Inflammatory macrophage (primary cell): ENCODE measurements at regions not wholly inside any gene's neighbourhood (a gene's known extent, or its start where the extent isn't known, plus 50 kb on each side); places are given as distances from the start of the nearest gene placed in this dataset.
"Not testable (repeated sequence)": the region's sequence is repeated elsewhere in the genome, so short reads cannot be mapped to it uniquely, and the experiment has no call there.

Source experiments
- DNase-seq, 2 donors: peaks; one replicate each; pipeline ENCODE4 v3.0.0-alpha.2; 2020 to 2022

DNA sequence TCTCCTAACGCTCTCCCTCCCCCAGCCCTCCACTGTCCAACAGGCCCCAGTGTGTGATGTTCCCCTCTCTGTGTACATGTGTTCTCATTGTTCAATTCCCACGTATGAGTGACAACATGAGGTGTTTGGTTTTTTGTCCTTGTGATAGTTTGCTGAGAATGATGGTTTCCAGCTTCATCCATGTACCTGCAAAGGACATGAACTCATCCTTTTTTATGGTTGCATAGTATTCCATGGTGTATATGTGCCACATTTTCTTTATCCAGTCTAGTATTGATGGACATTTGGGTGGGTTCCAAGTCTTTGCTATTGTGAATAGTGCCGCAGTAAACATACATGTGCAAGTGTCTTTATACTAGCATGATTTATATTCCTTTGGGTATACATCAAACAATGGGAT lies 347.4 kb downstream of the MAGEE1 start:
- DNase-seq: not testable (repeated sequence)

DNA sequence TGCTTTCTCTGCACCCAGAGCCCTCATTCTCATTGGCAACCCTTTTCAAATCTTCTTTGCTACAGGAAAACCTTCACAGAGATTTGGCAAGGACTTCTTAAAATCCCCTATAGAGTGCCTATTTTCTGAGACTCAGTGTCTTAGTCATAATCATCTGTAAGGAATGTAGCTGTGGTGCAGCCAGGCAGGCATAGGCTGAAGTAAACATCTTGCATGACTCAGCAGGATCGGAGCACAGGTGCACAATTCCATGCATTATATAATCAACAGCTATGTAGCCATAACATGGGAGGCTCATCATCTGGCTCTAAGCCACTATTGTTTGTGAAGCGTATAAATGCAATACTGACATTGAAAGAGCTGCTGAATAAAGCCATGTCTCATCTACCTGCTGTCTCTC lies 368.8 kb downstream of the MAGEE1 start:
- DNase-seq: no peak

DNA sequence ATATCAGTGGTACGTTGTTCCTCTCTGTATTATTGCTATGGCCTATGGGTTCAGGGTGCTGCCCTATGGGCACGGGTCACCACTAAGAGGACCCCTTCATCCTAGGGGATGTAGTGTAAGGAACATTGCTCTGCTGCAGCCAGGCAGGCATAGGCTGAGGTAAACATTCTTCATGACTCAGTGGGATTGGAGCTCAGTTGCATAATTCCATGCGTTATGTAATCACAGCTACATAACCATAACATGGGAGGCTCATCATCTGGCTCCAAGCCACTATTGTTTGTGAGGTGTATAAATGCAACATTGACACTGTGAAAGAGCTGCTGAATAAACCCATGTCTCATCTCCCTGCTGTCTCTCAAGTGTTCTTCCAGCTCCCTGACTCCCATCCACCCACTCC lies 375.2 kb downstream of the MAGEE1 start:
- no peak for DNase-seq

DNA sequence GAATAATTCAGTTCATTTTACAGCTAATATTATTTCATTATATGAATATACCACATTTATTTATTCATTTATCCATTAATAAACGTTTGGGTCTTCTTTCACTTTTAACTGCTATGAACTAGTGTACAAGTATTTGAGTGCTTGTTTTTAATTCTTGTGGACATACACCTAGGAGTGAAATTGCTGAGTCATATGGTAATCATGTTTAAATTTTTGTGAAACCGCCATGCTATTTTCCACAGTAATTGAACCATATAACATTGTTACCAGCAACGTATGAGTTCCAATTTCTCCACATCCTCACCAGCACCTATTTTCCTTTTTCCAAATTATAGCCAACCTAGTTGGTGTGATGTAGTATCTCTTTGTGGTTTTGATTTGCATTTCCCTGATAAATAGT lies 388.2 kb downstream of the MAGEE1 start:
- DNase-seq: no peak

DNA sequence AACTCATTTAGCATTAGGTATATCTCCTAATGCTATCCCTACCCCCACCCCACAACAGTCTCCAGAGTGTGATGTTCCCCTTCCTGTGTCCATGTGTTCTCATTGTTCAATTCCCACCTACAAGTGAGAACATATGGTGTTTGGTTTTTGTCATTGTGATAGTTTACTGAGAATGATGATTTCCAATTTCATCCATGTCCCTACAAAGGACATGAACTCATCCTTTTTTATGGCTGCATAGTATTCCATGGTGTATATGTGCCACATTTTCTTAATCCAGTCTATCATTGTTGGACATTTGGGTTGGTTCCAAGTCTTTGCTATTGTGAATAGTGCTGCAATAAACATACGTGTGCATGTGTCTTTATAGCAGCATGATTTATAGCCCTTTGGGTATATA lies 389.8 kb downstream of the MAGEE1 start:
- not testable (repeated sequence) for DNase-seq

DNA sequence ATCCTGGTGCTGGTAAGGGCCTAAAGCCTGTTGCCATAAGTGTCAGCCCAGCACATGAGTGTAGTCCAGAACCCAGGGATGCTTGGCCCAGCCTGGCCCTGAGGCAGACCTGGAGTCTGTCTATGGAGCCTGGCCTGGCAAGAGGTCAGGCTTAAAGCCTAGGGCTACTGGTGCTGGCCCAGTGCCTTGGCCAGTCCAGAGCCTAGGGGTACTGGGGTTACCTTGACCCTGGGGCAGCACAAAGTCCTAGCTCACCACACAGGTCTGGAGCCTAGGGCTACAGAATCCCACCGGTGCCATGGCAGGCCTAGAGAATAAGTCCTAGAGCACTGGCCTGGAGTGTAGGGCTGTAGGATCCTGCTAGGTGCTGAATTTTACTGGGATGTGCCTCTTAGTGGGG lies 393.8 kb downstream of the MAGEE1 start:
- no peak for DNase-seq

DNA sequence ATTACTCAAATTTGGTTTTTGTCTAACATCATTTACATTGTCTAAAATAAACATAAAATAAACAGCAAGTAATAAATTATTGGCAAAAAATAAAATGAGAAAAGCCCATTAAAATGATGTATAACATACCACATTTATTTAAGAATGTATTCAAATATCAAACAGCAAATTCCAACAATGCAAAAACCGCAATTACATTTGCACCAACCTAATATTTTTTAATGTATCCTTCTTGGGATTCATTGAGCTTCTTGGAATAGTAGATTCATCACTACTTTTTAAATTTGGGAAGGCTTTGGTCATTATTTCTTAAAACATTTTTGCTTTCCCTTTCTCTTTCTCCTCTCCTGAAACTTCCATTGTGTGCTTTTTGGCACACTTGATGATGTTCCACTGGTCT lies 400.2 kb downstream of the MAGEE1 start:
- no peak for DNase-seq

DNA sequence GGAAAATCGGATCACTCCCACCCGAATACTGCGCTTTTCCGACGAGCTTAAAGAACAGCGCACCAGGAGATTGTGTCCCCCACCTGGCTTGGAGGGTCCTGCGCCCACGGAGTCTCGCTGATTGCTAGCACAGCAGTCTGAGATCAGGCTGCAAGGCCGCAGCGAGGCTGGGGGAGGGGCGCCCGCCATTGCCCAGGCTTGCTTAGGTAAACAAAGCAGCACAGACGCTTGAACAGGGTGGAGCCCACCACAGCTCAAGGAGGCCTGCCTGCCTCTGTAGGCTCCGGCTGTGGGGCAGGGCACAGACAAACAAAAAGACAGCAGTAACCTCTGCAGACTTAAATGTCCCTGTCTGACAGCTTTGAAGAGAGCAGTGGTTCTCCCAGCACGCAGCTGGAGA lies 413.4 kb downstream of the MAGEE1 start:
- not testable (repeated sequence) for DNase-seq

DNA sequence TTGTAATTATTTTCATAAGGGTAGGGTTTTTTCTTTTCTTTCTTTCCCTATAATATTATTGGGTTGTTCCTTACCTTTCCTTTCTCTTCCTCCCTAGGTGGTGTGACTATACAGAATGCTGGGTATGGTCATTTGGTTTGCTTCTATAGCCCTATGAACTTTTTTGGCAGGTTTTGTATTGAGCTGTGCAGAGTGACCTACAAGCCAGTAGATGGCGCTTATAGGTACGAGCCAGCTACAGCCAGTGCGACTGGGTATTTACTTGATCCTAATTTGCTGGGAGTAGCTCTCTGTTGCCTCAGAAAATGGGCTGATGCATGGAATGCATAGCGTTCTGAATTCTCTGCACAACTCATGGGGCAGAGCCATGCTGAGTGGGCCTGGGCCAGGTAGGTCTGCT lies 423.3 kb downstream of the MAGEE1 start:
- DNase-seq: no peak

DNA sequence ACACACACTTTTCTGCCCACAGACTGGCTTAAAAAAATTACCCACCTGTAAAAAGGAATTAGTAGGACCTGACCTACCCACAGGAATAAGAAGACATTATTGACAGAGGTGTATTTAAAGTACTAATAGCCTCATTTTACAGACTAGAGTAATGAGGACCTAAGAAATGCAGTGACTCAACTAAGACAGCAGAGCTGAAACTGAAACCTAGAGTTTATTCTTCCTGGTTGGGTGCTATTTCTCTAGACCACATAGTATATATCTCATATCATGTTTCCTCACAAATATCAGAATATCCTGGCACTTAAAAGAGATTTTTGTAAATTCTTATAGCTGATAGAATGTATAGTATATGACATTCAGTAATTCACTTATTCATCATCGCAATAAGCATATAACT lies 435.0 kb downstream of the MAGEE1 start:
- DNase-seq: no peak

DNA sequence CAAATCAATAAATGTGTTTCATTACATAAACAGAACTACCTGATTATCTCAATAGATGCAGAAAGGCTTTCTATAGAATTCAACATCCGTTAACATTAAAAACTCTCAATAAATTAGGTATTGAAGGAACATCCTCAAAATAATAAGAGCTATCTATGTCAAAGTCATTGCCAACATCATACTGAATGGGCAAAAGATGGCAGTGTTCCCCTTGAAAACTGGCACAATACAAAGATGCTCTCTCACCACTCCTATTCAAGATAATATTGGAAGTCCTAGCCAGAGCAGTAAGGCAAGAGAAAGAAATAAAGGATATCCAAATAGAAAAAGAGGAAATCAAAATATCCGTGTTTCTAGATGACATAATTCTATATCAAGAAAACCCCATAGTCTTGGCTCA lies 466.4 kb downstream of the MAGEE1 start:
- no peak for DNase-seq

DNA sequence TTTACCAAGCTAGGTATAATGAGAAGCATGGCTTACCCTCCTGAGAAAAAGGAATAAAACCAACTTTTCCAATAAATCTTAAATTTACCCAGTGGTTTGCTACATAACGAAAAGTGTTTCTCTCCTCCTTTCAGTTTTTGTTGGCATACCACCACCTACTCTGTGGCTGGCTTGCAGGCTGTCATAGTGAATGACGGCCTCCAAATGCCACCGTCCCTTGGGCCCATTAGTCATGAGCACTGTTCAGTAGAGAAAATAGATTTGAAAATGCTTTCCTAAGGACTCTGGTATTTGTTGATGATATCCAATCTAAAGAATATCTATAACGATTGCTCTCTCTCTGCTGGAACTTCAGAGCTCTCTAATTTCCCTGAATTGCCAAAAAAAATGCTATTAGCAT lies 488.3 kb downstream of the MAGEE1 start:
- no peak for DNase-seq

DNA sequence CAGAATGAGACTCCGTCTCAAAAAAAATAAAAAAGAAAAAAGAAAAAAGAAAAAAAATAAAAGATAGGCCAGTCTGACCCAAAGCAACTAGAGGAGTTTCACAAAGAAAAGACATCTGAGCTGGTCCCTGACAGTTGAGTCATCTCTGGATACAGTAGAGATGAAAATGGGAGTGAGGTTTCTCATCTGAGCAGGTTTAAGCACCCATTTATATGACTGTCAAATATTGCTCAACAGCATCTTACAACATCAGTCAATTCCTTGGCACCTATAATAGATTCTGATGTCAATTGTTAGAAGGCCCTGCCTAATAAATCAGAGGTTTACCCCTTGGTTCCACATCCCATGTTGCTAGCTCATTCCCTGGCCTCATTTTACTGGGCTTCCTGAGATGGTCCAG lies 490.5 kb downstream of the MAGEE1 start:
- DNase-seq: no peak

DNA sequence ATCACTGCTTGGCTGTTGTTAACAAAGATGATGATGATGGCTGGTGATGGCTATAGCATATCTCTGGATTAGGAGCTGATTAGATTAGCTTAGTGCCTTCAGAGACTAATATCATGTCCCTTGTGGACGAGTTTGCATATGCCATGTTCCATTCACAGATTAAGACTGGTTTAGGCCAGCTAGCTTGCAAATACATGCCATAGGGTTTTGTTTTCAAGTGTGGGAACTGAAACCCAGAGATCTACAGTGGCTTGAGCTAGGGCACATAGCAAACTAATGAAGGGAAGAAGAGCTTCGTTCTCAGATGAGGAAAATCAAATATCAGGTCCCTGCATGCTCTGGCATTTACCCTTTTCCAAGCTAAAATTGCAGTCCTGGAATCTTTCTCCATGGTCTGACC lies 492.3 kb downstream of the MAGEE1 start:
- no peak for DNase-seq

DNA sequence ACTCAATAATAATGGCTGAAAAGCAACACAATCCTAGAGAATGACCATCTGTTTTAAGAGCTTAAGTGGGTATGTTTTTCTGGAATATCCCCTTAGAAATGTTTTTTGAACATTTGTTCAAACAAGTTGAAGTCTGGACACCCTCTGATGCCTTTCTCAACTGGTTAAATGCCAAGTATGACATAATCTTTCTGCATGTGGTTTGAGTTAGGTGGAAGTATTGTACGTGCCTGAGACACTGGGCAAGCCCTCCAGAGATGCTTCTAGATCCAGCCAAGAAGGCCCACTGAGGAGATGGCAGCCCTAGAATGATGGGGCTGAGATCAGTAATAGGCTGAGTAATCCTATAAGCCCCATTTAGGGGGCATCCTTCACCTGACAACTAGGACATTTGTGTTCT lies 493.1 kb downstream of the MAGEE1 start:
- no peak for DNase-seq

DNA sequence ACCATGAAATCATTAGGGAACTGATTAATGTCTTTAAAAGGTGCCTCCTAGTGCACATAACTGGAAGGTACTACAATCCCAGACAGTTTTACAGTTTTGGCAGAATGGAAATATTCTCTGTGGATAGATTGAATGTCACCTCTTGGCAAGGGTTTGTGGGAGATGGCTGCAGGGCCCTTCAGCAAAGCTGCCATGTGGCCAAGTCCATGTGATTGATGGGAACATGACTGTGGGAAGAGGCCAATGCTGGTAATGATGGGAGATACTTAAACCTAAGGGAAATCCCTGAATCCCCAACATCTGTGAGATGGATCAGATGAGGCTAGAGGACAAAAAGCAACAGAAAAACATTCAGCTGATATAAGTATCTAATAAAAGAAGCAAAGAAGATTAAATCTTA lies 493.7 kb downstream of the MAGEE1 start:
- DNase-seq: no peak

DNA sequence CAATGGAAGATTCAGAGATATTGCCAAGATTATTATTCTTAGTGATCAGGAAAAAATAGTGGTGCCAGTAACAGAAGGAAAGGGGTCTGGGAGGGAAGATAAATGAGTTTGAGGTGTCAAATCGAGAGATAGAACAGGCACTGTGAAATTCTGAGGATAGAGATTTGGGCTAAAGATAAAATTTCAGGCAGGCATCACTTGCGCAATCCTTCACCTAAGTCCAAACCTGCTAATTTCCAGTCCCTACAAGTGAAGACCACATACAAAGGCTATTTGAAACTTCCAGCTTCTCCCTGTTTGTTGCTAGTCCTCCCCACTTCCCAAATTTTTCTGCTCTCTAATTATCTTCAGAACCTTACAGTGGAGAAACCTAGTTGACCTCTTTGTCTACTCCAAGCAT lies 494.6 kb downstream of the MAGEE1 start:
- no peak for DNase-seq

DNA sequence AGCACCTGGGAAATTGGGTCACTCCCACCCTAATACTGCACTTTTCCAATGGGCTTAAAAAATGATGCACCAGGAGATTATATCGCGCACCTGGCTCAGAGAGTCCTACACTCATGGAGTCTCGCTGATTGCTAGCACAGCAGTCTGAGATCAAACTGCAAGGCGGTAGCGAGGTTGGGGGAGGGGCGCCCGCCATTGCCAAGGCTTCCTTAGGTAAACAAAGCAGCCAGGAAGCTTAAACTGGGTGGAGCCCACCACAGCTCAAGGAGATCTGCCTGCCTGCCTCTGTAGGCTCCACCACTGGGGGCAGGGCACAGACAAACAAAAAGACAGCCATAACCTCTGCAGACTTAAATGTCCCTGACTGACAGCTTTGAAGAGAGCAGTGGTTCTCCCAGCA lies 497.1 kb downstream of the MAGEE1 start:
- not testable (repeated sequence) for DNase-seq

DNA sequence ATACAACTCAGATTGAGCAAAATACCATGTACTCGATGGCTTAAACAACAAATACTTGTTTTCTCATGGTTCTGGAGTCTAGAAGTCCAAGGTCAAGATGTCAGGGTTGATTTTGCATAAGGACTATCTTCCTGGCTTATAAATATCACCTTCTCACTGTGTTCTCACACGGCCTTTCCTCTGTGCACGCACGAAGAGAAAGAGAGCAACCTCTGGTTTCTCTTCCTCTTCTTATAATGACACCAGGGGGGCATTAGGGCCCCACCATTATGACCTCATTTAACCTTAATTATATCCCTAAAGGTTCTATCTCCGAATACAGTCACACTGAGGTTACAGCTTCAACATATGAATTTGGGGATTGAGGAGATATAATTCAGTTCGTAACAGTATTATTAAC lies 504.0 kb downstream of the MAGEE1 start:
- DNase-seq: no peak

DNA sequence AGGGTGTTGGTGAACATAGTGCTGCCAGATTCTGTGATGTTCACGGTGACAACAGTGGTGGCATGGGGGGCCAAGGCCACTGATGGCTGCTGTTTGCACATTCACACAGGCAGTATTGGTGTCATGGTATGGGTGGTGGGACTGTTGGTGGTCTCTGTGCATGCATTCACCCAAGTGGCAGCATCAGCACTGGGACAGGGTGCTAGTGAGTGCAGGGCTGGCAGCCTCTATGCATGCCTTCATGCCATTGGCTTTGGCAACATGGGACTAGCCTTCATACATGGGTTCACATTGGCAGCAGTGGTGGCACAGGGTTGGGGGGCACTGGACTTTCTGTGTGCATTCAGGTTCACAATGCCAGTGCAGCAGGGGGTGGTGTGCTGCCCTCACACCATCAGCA lies 489.7 kb upstream of the FGF16 start:
- DNase-seq: no peak

DNA sequence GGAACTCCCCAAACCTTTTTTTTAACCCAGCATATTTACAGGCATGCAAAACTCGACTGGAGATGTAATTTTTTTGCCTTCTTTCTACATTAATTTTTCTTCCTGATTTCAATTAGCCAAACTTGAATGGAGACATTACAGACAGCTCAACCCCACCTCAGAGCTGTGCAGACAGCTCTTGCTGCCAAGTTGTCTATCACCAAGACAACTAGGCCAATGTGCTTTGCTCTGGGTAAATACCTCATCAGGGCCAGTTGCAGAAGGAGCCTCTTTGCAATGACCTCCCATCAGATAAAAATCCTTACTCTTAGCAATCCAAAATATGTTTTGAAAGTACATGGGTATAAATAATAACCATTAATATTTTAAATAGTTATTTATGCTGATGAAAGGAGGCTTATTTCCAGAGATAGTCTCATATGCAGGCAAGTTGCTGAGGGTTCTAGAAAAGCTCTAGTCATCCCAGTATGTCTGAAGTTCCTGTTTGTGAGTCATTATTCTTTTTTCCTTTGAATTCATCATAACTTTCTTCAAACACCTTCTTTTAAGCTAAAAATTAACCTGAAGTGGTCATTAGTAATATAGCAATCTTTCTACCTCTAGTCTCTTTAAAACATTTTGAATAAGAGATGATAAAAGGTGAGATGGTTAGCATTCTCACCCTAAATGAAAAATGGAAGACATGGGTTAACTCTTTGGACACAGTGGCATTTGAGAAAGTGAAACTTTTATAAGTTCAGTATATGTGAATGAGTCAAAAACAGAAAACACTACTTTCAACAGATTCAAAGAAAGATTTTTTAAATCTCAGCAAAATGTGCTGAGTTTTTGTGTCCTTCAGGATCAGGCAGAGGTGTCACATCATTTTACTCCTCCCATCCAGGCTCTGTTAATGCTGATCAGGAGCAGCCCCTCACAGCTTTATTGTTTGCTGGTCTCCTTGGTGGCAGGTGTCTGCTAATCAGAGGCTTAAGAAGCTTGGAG lies 475.5 kb upstream of the FGF16 start:
- no peak for DNase-seq

DNA sequence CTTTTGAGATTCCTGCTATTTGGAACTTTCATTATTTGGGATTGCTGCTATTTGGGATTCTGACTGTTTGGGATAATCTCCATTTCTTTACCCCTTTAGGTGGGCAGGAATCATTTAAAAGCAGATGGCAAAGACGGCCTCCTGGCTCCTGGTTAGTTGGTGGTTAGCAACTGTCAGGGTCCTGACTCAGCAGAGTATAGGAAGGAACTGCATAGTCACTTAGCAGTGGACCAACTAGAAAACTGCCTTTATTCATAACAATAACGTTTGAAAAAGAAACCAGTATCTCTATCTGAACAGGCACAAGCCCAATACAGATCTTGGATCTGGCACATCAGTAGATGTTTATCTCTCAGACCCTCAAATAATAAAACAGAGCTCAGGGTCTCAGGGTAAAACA lies 469.7 kb upstream of the FGF16 start:
- no peak for DNase-seq

DNA sequence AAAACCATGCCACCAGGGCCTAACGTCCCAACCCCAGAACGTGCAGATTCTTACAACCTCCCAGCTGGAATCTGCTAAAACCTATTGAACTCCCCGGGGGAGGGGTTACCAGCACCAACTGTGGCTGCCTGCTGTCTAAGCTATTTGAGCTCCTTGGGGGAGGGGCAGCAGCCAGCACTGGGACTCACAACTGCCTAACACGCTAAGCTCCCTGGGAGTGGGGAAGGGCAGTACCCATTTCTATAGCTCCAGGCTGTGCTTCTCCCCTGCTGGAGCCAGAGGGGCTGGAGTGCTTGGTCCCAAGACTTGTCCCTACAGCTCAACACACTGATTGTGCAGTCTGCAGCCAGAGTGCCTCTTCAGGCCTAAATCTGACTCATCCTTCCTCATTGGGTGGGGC lies 459.8 kb upstream of the FGF16 start:
- DNase-seq: no peak

DNA sequence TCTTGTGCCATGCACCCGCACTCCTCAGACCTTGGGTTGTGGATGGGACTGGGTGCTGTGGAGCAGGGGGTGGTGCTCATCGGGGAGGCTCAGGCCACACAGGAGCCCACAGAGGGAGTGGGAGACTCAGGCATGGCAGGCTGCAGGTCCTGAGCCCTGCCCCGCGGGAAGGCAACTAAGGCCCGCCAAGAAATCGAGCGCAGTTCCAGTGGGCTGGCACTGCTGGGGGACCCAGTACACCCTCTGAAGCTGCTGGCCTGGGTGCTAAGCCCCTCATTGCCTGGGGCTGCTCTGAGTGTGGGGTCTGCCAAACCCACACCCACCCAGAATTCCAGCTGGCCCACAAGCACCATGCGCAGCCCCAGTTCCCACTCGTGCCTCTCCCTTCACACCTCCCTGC lies 450.5 kb upstream of the FGF16 start:
- no peak for DNase-seq

DNA sequence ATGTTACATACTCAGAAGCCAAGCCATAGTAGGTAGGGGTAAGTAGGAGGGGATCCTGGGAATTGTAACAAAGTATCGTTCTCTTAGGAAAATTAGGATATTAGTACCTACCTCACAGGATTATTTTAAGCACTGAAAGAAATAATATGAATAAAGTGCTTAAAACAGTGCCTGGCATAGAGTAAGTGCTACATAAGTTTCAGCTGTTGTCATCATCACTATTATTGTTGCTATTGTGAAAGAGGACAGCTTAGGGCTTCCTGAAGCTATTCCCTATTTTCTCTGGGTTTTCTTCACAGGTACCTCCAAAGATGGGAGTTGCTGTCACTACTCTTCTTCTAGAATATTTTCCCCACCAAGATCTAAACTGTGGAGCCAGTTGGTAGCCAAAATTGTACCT lies 443.7 kb upstream of the FGF16 start:
- DNase-seq: no peak
